Prostate gland (tissue), 2 donors: ENCODE measurements at regions not wholly inside any gene's neighbourhood (a gene's known extent, or its start where the extent isn't known, plus 50 kb on each side); places are given as distances from the start of the nearest gene placed in this dataset.

Experiments used
- POLR2A ChIP-seq: fragments of 450-650 bp; IDR thresholded peaks from one replicate; pipeline ENCODE4 v1.6.1; 2016; ENCODE audit warnings: antibody characterized with exemption, mild to moderate bottlenecking
- POLR2AphosphoS5 ChIP-seq: sonication (generic); formaldehyde crosslinking; IDR thresholded peaks from one replicate; pipeline ENCODE4 v1.6.1; 2017; ENCODE audit warnings: antibody characterized with exemption
- TF ChIP-seq, protein P1 (sequence below), 4 experiments: fragments of 200-600 bp in 2 of 4; fragments of 450-650 bp in 2 of 4; sonication (generic) in 2 of 4; IDR thresholded peaks; 1 replicate in 3 of 4; 2 replicates in 1 of 4; pipeline ENCODE4 v1.5.1; 2016 to 2019; ENCODE audit warnings: antibody characterized with exemption in 4 of 4, mild to moderate bottlenecking in 2 of 4, moderate library complexity in 2 of 4

DNA sequence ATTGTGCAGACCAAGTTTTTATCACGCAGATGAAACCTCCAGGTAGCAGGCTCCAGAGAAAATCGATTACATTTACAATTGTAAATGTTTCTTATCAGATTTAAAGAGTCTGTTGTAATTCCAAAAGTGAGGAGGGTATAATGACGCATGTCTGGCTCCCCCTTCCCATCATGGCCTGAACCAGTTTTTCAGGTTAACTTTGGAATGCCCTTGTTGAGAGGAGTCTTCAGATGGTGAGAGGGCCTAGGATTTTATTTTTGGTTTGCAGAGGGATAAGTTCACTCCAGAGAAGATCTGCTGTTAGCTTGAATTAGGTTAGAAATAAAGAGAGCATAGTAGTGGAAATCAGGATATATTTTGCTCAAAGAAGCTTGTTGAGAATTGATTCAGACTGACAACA is 1028.3 kb upstream of the B3GALT2 start:
- TF ChIP-seq, protein P1, sequence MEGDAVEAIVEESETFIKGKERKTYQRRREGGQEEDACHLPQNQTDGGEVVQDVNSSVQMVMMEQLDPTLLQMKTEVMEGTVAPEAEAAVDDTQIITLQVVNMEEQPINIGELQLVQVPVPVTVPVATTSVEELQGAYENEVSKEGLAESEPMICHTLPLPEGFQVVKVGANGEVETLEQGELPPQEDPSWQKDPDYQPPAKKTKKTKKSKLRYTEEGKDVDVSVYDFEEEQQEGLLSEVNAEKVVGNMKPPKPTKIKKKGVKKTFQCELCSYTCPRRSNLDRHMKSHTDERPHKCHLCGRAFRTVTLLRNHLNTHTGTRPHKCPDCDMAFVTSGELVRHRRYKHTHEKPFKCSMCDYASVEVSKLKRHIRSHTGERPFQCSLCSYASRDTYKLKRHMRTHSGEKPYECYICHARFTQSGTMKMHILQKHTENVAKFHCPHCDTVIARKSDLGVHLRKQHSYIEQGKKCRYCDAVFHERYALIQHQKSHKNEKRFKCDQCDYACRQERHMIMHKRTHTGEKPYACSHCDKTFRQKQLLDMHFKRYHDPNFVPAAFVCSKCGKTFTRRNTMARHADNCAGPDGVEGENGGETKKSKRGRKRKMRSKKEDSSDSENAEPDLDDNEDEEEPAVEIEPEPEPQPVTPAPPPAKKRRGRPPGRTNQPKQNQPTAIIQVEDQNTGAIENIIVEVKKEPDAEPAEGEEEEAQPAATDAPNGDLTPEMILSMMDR (IDR thresholded peaks at IDR 0.05): no peak
- no peak for TF ChIP-seq POLR2A
- no peak for TF ChIP-seq POLR2AphosphoS5
